HepG2 (cell line): ENCODE measurements at regions not wholly inside any gene's neighbourhood (a gene's known extent, or its start where the extent isn't known, plus 50 kb on each side); places are given as distances from the start of the nearest gene placed in this dataset.

ENCODE experiments used
- ADNP ChIP-seq: sonication (generic); formaldehyde crosslinking; IDR thresholded peaks from 2 replicates; pipeline ENCODE4 v1.4.0; 2020; ENCODE audit warnings: missing genetic modification reagents
- ATM ChIP-seq: fragments of 450-650 bp; IDR thresholded peaks from 2 replicates; pipeline ENCODE4 v1.7.1; 2017; ENCODE audit warnings: mild to moderate bottlenecking, borderline replicate concordance
- MTF2 ChIP-seq: sonication (generic); formaldehyde crosslinking; IDR thresholded peaks from 2 replicates; pipeline ENCODE4 v1.5.0; 2020; ENCODE audit warnings: missing genetic modification reagents, borderline replicate concordance
- POLR2A ChIP-seq, 2 experiments: IDR thresholded peaks; 2 replicates each; pipeline ENCODE4 v1.6.1; 2011; ENCODE audit warnings: low read depth in 2 of 2, low read length in 2 of 2, mild to moderate bottlenecking in 1 of 2, moderate library complexity in 1 of 2; ENCODE audit not compliant: insufficient read depth in 1 of 2
- ZNF142 ChIP-seq: sonication (generic); formaldehyde crosslinking; IDR thresholded peaks from 2 replicates; pipeline ENCODE4 v1.4.0; 2020; ENCODE audit warnings: missing genetic modification reagents

GRCh38 chr20:40606660-40607059, 82.4 kb downstream of the MAFB start:
- TF ChIP-seq ATM (no peak), ZNF142 (CRISPR knock-in tag) (no peak), MTF2 (CRISPR knock-in tag) (no peak), POLR2A (IDR thresholded peaks at IDR 0.05; ENCODE audit: insufficient read depth in 1 of 2, low read depth in 2 of 2, low read length in 2 of 2) (no peak), ADNP (CRISPR knock-in tag) (no peak)
